Stomach (tissue), 4 donors: ENCODE measurements at regions not wholly inside any gene's neighbourhood (a gene's known extent, or its start where the extent isn't known, plus 50 kb on each side); places are given as distances from the start of the nearest gene placed in this dataset.

Experiments
- CTCF ChIP-seq, 7 experiments: fragments of 450-650 bp in 4 of 7; fragments of 200-600 bp in 3 of 7; sonication (generic) in 3 of 7; IDR thresholded peaks; one replicate each; pipeline ENCODE4 v1.5.1; 2016 to 2019; ENCODE audit warnings: antibody characterized with exemption in 7 of 7, control low read depth in 2 of 7, mild to moderate bottlenecking in 1 of 7
- POLR2AphosphoS5 ChIP-seq, 3 donors: sonication (generic); formaldehyde crosslinking; IDR thresholded peaks; one replicate each; pipeline ENCODE4 v1.6.1; 2016; ENCODE audit warnings: antibody characterized with exemption in 3 of 3

- TF ChIP-seq CTCF (IDR thresholded peaks at IDR 0.05) (no peak), POLR2AphosphoS5 (IDR thresholded peaks at IDR 0.05) (no peak)
Measured at GRCh38 chr4:127084666-127085065, 548.1 kb upstream of the INTU start.
